ENCODE measurements at regions not wholly inside any gene's neighbourhood (a gene's known extent, or its start where the extent isn't known, plus 50 kb on each side); places are given as distances from the start of the nearest gene placed in this dataset.
"Not testable (repeated sequence)": the region's sequence is repeated elsewhere in the genome, so short reads cannot be mapped to it uniquely, and the experiment has no call there.

- DNase-seq (ENCODE audit: low spot score): no peak
Observed at GRCh38 chr15:25067725-25068309, 113.0 kb downstream of the SNRPN start.

- DNase-seq (ENCODE audit: low spot score): no peak
Observed at GRCh38 chr15:25068696-25069095, 113.9 kb downstream of the SNRPN start.

GRCh38 chr15:25070353-25070963 lies 115.7 kb downstream of the SNRPN start:
- no peak for DNase-seq (ENCODE audit: low spot score)

- DNase-seq (ENCODE audit: low spot score): no peak
Observed at GRCh38 chr15:25072857-25073476, 118.2 kb downstream of the SNRPN start.

GRCh38 chr15:25087137-25087536 lies 132.3 kb downstream of the SNRPN start:
- DNase-seq (ENCODE audit: low spot score): no peak

- no peak for DNase-seq (ENCODE audit: low spot score)
Observed at GRCh38 chr15:25088261-25088790, 133.5 kb downstream of the SNRPN start.

GRCh38 chr15:25089577-25089976 lies 134.8 kb downstream of the SNRPN start:
- DNase-seq (ENCODE audit: low spot score): no peak

- DNase-seq (ENCODE audit: low spot score): no peak
Observed at GRCh38 chr15:25090073-25090733, 135.4 kb downstream of the SNRPN start.

- no peak for DNase-seq (ENCODE audit: low spot score)
Observed at GRCh38 chr15:25091421-25092158, 136.8 kb downstream of the SNRPN start.

- peak; percentile 9 for DNase-seq (ENCODE audit: low spot score)
Observed at GRCh38 chr15:25092661-25093060, 137.9 kb downstream of the SNRPN start.

- no peak for DNase-seq (ENCODE audit: low spot score)
Observed at GRCh38 chr15:25093455-25094029, 138.8 kb downstream of the SNRPN start.

- DNase-seq (ENCODE audit: low spot score): no peak
Observed at GRCh38 chr15:25094066-25094465, 139.3 kb downstream of the SNRPN start.

GRCh38 chr15:25094519-25094918 lies 139.7 kb downstream of the SNRPN start:
- no peak for DNase-seq (ENCODE audit: low spot score)

GRCh38 chr15:25095179-25095578 lies 140.4 kb downstream of the SNRPN start:
- no peak for DNase-seq (ENCODE audit: low spot score)

- DNase-seq (ENCODE audit: low spot score): not testable (repeated sequence)
Observed at GRCh38 chr15:25099966-25100365, 145.2 kb downstream of the SNRPN start.

GRCh38 chr15:25106209-25106608 lies 151.4 kb downstream of the SNRPN start:
- no peak for DNase-seq (ENCODE audit: low spot score)

- no peak for DNase-seq (ENCODE audit: low spot score)
Observed at GRCh38 chr15:25133804-25134203, 179.0 kb downstream of the SNRPN start.

GRCh38 chr15:25134546-25134945 lies 179.8 kb downstream of the SNRPN start:
- no peak for DNase-seq (ENCODE audit: low spot score)

- DNase-seq (ENCODE audit: low spot score): peak; percentile 1
Observed at GRCh38 chr15:25136119-25136518, 181.3 kb downstream of the SNRPN start.

GRCh38 chr15:25137013-25137412 lies 182.2 kb downstream of the SNRPN start:
- DNase-seq (ENCODE audit: low spot score): no peak

GRCh38 chr15:25169318-25169717 lies 214.5 kb downstream of the SNRPN start:
- no peak for DNase-seq (ENCODE audit: low spot score)

All from kidney tubule cell (primary cell).